ENCODE measurements at regions not wholly inside any gene's neighbourhood (a gene's known extent, or its start where the extent isn't known, plus 50 kb on each side); places are given as distances from the start of the nearest gene placed in this dataset.
"Not testable (repeated sequence)": the region's sequence is repeated elsewhere in the genome, so short reads cannot be mapped to it uniquely, and the experiment has no call there.

DNA sequence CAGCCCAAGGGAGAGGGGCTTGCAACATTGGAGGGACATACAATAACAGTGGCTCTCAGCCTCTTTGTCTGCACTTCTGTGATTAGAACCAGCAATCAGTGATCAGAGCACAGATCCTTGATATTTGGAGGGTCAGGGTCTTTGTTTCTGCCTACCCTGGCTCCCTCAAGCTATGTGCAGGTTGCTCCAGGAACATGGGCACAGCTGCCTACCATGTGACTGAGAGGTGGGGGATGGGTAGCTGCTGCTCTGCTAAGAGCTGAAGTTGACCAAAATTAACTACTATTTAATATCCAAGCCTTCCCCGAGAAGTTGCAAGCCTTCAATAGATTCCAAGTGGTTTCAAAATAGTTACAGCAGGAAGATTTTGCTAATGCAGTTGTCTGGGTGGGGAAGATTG, 202.6 kb downstream of the ZIC5 start:
- no peak for DNase-seq (ENCODE audit: low spot score)

DNA sequence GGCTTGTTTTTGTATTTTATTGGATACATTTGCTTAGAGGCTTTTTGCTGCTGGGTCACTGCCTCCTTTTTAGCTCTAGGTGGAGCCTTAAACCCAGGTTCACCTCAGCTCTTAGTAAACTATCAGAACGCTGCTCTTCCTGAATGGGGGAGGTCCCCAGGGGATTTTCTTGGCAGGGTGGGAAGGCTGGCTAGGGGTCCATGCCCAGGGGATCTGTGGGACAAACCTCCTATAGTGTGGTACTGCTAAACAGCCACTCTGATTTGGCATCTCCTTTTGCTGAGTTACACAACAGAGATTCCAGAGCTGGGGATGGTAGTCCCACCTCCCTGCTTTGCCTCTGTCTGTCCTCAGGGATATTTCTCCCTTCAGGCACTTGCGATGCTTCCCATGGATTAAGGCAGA, 204.9 kb downstream of the ZIC5 start:
- no peak for DNase-seq (ENCODE audit: low spot score)

DNA sequence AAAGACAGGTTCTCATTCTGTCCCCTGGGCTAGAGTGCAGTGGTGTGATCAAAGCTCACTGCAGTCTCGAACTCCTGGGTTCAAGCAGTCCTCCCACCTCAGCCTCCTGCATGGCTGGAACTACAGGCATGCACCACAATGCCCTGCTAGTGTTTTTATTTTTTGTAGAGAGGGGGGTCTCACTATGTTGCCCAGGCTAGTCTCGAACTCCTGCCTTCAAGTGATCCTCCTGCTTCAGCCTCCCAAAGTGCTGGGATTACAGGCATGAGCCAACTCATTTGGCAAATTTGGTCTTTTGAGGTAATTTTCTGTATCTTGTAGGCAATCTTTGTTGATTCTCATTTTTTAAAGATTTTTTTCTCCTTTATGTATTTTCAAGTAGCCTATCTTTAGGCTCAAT, 205.7 kb downstream of the ZIC5 start:
- DNase-seq (ENCODE audit: low spot score): no peak

DNA sequence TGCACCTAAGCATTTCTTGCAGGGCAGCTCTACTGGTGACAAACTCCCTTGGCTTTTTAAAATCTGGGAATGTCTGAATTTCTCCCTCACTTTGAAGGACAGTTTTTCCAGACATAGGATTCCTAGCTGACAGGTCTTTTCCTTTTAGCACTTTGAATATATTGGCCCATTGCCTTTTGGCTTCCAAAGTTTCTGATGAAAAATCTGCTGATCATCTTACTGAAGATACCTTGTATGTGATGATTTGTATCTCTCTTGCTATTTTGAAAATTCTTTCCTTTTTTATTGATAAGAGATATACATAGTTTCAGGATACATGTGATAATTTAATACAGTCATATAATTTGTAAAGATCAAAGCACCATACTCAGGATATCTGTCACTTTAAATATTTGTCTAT, 211.1 kb downstream of the ZIC5 start:
- DNase-seq (ENCODE audit: low spot score): no peak

DNA sequence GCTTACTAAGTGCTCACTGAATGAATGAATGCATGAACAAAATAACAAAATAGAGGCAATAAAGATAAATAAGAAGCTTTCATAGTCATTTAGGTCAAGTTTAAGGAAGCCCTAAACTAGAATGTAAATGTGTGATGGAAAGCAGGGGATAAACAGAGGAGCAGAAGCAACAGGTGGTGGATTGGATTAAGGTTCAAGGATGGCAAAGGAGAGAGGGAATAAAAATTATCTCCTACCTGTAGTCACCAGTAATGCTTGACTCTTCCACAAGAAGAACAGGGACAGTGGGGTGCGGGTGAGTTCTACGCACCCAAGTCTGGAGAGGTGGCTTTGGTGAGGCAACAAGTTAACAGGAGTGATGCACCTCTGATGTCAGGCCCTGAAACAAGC, 212.4 kb downstream of the ZIC5 start:
- DNase-seq (ENCODE audit: low spot score): no peak

DNA sequence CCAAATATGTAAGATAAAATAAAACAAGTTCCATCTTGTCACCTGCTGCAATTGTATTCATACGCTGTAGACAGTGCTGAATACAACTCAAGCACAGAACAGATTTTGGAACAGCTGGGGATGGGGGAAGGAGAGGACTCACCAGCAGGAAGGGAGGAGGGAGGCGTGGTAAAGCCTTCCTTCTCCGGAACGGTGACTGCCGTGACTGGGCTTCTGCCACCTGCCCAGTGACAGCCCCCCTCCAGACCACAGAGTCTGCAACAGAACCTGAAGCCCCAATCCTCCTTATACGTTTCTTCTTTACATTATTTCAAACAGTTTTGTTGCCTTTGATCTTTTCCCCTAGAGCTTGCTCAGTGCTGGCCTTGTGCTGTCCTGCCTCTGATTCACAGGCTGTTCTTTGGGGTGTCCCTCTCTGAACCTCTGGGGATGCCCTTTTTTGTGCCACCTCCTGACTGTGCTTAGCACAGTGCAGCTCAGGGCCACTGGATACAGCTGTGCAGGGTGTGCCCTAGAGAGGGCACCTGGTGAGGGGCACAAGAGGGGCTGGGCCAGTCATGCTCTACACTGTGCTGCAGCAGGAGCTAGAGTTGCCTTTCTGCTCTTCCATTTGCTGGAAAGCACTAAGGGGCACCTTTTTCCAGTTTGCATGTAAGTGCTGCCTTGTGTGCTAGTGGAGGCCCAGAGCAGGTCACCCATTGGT, 213.0 kb downstream of the ZIC5 start:
- DNase-seq (ENCODE audit: low spot score): no peak

DNA sequence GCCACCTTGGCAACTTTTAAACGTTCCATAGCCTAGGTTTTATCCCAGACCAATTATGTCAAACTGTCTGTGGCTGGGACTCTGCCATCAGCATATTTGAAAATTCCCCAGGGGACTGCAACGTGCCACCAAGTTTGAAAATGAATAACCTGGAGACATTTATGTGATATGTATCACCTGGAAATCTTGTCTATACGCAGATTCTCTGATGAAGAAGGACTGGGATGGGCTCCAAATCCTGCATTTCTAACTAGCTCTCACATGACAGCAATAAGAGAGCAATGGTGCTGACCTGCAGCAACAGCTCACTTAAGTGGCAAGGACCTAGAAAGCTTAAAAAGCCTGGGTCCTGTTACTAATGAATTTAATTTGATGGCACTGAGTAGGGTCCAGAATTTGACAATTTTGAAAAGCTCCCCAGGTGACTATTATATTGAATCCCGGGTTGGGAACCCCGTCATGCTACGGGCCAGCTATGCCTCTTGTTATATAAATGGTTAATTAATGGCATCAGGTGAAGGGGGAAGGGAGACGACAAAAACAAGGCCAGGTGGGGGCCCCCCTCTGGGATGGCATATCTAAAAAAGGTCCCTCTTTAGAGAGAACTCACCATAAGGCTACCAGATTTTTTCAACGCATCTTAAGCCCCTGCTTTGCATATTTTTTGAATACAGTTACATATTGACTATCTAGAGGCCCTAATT, 213.7 kb downstream of the ZIC5 start:
- DNase-seq (ENCODE audit: low spot score): no peak

DNA sequence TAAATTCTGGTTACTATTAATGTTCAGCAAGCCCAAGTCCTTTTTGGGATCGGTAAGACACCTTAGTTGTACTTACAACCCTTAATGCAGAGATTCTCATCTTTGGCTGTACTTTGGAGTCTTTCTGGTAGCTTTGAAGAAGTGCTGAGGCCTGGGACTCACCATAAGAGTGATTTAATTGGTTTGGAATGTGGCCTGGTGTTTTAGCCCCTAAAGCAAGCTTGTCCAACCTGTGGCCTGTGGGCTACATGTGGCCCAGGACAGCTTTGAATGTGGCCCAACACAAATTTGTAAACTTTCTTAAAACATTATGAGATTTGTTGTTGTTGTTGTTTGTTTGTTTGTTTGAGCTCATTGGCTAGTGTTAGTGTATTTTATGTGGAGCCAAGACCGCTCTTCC, 215.3 kb downstream of the ZIC5 start:
- DNase-seq (ENCODE audit: low spot score): no peak

DNA sequence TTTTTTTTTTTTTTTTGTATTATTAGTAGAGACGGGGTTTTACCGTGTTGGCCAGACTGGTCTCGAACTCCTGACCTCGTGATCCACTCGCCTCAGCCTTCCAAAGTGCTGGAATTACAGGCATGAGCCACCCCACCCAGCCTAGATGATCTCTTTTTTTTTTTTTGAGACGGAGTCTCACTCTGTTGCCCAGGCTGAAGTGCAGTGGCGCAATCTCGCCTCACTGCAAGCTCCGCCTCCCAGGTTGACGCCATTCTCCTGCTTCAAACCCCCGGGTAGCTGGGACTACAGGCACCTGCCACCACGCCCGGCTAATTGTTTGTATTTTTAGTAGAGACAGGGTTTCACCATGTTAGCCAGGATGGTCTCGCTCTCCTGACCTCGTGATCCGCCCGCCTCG, 216.8 kb downstream of the ZIC5 start:
- not testable (repeated sequence) for DNase-seq (ENCODE audit: low spot score)

DNA sequence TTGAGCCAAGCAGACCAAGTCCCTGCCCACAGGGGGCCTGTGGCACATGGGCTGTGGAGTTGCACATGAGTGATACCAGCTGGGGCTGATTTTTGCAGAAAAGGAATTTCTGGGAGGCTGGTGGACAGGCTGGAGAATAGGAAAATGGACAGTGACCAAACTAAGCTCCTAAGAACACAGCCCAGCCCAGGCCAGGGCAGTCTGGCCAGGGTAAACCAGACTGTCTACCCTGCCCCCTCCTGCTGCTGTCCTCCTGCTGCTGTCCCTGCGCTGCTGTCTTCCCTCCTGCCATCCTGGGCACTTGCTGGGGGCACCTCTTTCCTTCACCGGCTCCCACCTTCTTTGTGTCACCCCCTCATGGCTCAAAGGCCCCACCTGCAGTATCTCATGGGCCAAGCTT, 219.2 kb downstream of the ZIC5 start:
- DNase-seq (ENCODE audit: low spot score): no peak

DNA sequence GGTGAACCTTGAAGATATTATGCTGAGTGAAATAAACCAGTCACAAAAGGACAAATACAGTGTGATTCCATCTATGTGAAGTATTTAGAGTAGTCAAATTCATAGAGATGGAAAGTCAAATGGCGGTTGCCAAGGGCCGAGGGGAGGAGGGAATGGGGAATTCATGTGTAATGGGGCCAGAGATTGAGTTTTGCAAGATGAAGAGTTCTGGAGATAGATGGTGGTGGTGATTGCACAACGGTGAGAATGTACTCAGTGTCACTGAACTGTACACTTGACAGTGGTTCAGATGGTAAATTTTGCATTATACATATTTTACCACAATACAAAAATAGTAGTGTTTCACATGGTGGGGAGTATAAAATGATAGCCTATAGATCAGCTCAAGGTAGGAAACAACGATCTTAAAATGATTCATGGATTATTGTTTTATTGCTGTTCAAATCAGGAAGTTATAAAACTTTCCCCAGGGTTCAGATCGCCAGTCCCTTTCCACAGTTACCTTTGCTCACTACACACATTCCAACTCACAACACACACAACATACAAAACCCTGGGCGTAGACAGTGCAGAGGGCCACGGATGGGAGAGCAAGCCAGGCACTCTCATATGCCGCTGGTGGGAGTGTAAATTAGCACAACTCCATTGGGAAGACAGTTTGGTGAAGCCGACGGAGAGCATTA, 219.9 kb downstream of the ZIC5 start:
- no peak for DNase-seq (ENCODE audit: low spot score)

DNA sequence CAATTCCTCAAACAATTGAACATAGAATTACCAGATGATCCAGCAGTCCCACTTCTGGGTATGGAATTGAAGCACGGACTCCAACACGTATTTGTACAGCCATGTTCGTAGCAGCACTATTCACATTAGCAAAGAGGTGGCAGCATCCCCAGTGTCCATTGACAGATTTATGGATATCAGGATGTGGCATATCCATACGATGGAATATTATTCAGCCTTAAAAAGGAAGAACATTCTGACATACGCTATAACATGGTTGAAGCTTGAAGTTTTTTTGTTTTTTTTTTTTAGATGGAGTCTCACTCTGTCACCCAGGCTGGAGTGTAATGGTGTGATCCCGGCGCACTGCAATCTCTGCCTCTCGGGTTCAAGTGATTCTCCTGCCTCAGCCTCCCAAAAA, 220.6 kb downstream of the ZIC5 start:
- DNase-seq (ENCODE audit: low spot score): no peak

DNA sequence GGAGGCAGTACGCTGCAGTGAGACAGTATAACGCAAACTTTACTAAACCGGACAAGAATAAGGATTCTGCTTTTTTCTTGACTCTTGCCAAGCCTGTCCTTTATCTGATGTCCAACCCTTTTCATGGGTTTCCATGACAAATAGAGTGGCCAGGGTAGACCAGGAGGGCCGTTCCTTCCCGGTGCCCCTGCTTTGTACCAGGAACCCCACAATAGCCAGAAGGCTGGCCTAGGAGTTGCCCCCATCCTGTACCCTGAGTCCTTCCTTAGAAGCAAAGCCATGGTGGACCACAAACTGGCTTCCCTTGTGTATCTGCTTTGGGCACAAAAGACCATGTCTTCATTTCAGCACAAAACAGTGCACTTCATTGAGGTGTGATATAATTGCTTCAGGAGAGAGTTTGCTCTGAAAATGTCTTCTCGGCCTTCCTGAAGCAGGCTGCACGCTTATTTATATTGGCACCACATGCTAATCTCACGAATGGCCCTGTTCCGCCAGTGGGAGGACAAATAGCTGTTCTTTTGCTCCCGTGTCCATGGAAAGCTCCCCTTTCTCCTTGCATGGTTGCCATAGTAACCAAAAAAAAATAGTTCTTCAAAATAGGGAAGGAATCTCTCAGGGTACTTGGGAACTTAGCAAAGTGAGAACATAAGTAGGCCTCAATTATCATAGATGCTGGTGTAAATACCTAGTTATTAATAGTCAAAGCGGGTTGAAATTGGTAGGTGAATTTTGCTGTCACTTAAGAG, 222.1 kb downstream of the ZIC5 start:
- DNase-seq (ENCODE audit: low spot score): no peak

DNA sequence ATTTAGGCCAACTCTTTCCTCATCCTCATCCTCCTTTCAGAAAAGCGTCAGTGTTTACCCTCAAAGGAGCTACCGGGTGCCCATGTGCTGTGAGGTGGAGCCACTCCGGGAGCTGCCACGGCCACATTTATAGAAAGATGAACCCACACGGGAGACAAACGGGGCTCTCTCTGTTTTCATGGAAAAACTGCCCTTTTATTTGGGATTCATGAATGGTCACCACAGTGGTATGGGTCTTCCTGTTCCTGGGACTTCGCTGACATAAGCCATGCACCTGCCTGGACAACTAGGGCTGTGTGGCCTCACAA, 224.2 kb downstream of the ZIC5 start:
- DNase-seq (ENCODE audit: low spot score): no peak

DNA sequence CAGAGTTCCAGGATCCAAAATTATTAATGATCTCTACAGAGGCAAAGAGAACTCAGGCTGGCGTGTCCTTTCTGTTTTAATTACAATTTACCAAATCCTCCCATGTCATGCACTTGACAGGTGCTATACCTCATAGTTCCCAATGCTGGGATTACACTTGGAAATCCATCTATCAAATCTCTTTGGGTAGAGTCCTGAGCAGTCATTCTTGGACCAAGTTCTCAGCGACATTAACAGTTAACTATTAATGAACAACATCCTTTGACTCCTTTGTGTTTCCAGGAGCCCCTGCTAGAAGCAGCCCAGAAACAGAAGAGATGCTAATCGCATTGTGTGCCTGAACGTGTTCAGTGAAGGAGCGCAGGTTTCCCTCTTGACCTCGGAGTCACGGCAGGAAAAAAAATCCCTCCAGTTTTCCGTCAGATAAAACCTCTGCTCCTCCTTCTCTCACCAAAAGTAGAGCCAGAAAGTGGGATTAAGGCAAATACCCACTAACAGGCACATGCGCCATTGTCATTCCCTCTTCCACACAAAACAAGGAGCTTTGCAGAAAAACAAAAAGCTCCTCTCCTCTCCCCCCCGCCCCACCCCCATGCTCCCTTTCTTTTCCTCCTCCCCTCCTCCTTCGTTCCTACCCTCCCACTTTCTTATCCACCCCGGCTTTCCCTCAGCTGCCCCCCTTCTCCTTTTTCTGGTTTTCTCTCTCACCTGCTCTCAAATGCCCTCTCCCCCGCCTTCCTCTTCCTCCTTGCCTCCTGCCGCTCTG, 224.7 kb downstream of the ZIC5 start:
- DNase-seq (ENCODE audit: low spot score): no peak

DNA sequence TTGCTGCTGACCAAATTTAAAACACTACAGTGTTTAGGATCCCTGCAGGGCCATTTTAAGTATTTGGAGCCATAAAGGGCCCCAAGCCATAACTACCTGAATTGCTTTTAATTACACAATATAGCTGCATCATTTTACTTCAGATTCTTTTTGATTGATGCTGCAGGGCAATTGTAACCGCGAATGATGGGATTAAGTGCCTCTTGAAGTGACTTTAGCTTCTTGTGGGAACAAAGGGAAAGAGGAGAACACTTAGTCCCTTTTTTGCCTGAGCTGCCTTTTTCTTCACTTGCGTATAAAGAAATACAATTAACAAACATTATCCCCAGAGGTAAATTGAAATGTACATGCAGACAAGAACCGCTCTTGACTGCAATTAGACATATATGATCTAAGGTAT, 228.5 kb downstream of the ZIC5 start:
- DNase-seq (ENCODE audit: low spot score): no peak

DNA sequence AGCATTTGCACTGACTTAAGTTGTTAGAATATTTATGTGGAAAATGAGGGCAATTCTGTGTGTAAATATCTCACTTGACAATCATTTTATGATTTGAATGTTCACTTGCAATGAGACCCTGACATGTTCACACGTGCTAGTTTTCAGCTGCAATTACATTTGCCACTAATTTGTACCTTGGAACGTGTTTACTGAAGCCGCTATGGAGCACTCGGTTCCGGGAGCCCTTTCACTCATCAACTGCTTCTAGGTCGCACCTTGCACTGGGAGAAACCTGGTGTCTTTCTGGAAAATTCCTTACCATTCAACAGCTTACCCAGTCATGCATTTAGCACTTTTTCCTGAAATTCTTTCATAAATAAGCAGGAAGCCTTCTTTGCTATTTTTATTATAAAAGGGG, 229.6 kb downstream of the ZIC5 start:
- no peak for DNase-seq (ENCODE audit: low spot score)

DNA sequence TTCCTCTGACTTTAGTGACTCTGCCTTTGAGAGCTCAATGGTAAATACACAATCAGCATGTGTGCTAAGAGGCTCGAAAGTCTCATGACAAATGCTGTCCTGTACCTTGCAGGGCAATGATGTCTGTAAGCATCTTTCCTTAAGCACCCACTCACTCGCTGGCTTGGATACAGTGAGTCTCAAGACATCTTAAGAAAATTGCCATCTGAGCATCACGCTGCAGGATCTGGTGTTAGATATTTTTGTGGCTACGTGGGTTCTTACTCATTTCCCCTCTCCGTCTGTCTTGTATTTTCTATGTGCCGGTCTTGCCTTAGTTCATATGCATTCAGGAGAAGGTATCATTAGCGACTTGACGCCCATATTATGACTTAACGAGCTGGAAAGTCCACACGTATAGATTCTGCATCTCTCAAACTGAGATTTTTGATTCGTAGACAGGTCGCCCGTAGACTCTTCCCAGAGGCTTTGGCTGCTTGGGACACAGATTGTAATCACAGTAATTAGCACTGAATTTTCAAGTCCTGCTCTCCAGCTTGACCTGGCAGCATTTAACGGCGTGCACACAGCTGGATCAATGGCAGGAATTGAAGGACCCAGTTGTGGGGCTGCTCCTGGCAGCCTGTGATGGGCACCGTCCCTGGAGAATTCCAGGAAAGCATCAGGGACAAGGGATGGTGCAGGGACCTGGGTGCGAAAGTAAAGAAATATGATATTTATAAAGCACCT, 231.2 kb downstream of the ZIC5 start:
- DNase-seq (ENCODE audit: low spot score): no peak

DNA sequence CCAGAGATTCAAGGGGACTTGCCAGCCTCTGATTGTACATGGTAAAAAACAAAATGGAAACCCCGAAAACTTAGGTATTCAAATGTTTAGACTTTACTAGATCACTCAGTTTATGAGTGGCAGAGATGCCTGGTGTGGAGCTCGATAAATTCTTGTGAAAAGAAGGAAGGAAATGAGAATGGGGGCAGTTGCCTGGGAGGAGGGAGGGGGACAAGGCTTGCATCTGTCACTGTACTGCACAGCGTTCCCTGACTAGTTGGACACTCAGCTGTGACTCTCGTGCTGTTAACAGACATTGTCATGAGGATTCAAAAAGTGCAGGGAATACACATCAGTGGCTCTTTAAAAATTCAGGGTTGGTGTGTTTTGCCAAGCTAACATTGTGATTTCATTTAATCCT, 232.9 kb downstream of the ZIC5 start:
- no peak for DNase-seq (ENCODE audit: low spot score)

DNA sequence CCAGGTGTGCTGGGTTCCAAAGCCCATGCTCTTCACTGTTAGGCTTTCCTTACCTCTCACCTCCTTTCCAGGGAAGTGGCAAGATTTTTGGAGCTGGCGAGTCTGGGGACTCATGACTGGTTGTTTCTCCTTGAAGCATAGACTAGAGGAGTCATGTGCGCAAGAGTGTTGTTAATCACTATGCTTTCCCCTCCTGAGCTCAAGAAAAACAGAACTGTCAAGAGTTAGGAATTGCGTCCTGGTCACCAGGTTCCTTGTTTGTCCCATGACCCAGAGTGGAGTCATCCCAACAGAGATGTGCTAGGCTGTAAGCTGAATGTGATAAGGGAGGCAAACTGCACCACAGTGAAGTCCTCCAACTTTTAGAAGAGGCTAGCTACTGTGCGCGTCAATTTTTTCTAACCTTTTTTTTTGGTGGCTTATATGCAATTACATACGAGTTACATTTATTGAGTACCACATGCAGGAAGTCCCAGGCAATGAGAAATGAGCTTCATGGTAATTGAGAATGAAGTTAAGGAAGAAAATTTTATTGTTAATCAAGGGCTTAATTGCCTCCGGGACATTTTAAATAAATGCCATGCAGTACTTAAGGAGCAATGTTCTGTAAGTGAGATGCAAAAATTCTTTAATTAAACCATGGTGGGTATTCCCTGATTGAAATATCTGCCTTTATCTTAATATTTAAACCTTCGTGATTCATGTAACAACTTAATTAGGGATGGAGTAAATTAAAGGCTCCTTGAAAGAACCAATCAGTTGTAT, 233.9 kb downstream of the ZIC5 start:
- no peak for DNase-seq (ENCODE audit: low spot score)

DNA sequence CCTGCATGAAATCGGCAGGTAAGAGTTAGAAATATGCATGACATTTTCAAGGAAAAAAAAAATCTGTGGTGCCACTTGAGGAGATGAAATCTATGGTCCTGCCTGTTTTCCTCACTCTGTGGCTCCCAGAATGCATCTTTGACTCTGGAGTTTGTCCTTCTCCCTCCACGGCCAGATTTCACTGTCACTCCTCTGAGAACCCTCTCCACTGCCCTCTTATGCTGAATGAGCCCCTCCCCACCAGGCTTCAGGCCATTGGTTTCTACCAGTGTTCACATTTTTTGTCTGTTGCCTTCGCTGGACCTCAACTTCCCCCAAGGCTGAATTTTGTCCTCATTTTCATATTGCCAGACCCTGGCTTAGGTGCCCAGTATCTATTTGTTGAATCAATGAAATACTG, 235.0 kb downstream of the ZIC5 start:
- DNase-seq (ENCODE audit: low spot score): no peak
